ENCODE measurements at regions not wholly inside any gene's neighbourhood (a gene's known extent, or its start where the extent isn't known, plus 50 kb on each side); places are given as distances from the start of the nearest gene placed in this dataset.

DNA sequence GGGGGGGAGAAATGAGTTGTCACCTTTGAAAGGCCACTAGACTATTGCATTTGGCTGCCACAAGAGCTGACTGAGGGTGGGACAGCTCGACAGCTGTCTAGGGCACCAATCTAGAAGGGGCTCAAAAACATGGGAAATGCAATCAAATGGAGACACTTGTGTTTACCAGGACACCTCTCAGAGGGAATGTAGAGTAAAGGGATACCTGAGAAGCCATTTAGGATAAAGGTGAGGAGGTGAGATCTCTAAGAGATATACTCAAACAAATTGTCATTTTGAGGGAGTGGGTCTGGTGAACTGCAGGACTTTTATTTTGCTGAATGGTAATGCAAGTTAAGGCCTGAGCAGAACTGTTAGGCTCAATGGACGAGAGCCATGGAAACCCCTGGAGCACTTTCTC is 159.8 kb downstream of the DDX1 start:
- no peaks in the 10 kb centered on the region for H3K36me3 Mint-ChIP-seq
- no peak for DNase-seq (ENCODE audit: extremely low spot score, unreplicated experiment)
- peaks cover 41% of the 10 kb centered on the region for H3K4me1 Mint-ChIP-seq (ENCODE audit: unreplicated experiment)
- H3K4me3 Mint-ChIP-seq: no peak overlapping the region
- TF ChIP-seq CTCF (conservative IDR thresholded peaks at IDR 0.05): no peak
- no peak overlapping the region for H3K27ac Mint-ChIP-seq
- no peaks in the 10 kb centered on the region for H3K9me3 Mint-ChIP-seq
- no peaks in the 10 kb centered on the region for H3K27me3 Mint-ChIP-seq

DNA sequence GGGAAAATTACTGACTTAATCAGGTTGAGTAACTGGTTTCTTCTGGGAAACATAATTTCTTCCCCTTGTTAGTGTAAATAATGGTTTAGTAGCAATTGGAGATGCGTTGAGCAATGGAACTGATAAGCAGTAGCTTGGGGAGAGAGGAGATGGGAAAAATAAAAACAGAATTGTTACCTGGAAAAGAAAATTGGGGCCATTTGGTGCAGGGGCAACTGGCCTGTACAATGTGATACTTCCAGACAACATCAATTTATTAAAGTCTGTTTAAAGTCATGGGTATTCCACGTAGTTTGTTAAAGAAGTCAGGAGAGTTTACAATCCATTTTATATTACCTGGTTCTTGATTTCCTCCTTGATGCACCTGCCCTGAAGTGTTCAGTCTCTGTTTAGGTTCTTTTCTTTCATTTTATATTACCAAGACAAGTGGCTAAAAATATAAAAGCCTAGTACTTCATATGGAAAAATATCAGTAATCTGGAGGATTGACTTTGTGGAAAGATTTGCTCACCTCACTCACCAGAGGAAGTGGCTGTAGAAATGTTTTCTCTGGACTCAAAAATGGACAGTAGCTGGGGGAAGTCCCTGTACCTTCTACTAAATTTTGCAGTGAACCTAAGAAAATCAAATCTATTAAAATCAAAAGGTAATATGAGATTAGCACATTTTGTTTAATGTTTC is 161.0 kb downstream of the DDX1 start:
- Mint-ChIP-seq H3K4me3 (no peak overlapping the region), H3K27ac (no peak overlapping the region), H3K9me3 (no peaks in the 10 kb centered on the region), H3K27me3 (no peaks in the 10 kb centered on the region), H3K4me1 (ENCODE audit: unreplicated experiment) (peaks cover 29% of the 10 kb centered on the region), H3K36me3 (no peaks in the 10 kb centered on the region)
- DNase-seq (ENCODE audit: extremely low spot score, unreplicated experiment): no peak
- TF ChIP-seq CTCF (conservative IDR thresholded peaks at IDR 0.05): no peak

- no peak overlapping the region for H3K4me3 Mint-ChIP-seq
- H3K27ac Mint-ChIP-seq: no peak overlapping the region
- no peaks in the 10 kb centered on the region for H3K27me3 Mint-ChIP-seq
- no peak for DNase-seq (ENCODE audit: extremely low spot score, unreplicated experiment)
- no peaks in the 10 kb centered on the region for H3K36me3 Mint-ChIP-seq
- peaks cover 29% of the 10 kb centered on the region for H3K4me1 Mint-ChIP-seq (ENCODE audit: unreplicated experiment)
- H3K9me3 Mint-ChIP-seq: no peaks in the 10 kb centered on the region
- no peak for TF ChIP-seq CTCF (conservative IDR thresholded peaks at IDR 0.05)
Observed at GRCh38 chr2:15753233-15753798, 161.6 kb downstream of the DDX1 start.

- H3K27me3 Mint-ChIP-seq: no peaks in the 10 kb centered on the region
Observed at GRCh38 chr2:15753811-15754702, 162.4 kb downstream of the DDX1 start.

DNA sequence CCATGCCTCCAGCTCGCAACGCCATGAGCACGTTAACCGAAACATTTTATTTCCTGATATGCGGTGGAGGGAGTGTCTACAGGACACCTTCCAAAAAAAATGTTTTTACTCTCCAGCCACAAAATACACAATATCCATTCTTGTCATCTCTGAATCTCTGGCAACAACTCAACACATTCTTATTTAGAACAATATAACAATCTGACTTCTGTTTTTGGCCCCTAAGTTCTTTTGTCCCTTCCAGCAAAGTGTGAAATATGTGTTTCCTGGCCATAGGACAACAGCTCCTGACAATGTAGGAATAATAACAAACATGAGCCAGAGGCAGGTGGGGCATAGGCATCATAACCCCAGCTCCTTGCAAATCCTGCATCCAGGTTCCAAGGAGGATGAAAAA is 163.0 kb downstream of the DDX1 start:
- Mint-ChIP-seq H3K27me3 (no peaks in the 10 kb centered on the region), H3K27ac (no peak overlapping the region), H3K4me3 (no peak overlapping the region), H3K36me3 (no peaks in the 10 kb centered on the region), H3K9me3 (no peaks in the 10 kb centered on the region), H3K4me1 (ENCODE audit: unreplicated experiment) (peaks cover 16% of the 10 kb centered on the region)
- no peak for DNase-seq (ENCODE audit: extremely low spot score, unreplicated experiment)
- TF ChIP-seq CTCF (conservative IDR thresholded peaks at IDR 0.05): no peak

More at GRCh38 chr2:15753811-15754702, 162.4 kb downstream of the DDX1 start:
- H3K4me1 Mint-ChIP-seq (ENCODE audit: unreplicated experiment): peaks cover 22% of the 10 kb centered on the region
- no peak overlapping the region for H3K4me3 Mint-ChIP-seq
- H3K36me3 Mint-ChIP-seq: no peaks in the 10 kb centered on the region
- TF ChIP-seq CTCF (conservative IDR thresholded peaks at IDR 0.05): no peak
- DNase-seq (ENCODE audit: extremely low spot score, unreplicated experiment): peak; percentile 56
- H3K27ac Mint-ChIP-seq: no peak overlapping the region
- no peaks in the 10 kb centered on the region for H3K9me3 Mint-ChIP-seq

Measured in type B pancreatic cell (in vitro differentiated cells).